NCI-H510A (cell line): ENCODE measurements at regions not wholly inside any gene's neighbourhood (a gene's known extent, or its start where the extent isn't known, plus 50 kb on each side); places are given as distances from the start of the nearest gene placed in this dataset.
"Not testable (repeated sequence)": the region's sequence is repeated elsewhere in the genome, so short reads cannot be mapped to it uniquely, and the experiment has no call there.

ENCODE experiments used
- DNase-seq: peaks from one replicate; lab custom pipeline; 2025; lab: John Stamatoyannopoulos, UW

DNA sequence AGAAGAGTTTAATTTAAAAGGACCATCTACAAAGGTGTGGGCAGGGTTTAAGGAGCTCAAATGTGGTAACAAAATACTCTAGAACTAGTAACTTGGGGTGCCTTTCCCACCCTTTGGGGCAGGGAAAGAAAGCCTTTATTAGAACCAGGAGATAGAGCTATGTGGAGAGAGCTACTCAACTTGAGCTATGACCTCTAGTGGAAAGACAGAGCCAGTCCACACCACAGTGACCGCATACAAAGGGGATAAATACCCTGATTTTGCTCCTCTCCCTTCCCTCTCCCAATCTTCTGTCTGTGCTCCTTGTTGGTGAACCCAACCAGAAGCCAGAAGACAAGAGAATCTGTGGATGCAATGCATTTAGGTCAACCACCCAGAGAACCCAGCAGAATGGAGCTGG lies 54.4 kb upstream of the JAK1 start:
- DNase-seq = no peak

DNA sequence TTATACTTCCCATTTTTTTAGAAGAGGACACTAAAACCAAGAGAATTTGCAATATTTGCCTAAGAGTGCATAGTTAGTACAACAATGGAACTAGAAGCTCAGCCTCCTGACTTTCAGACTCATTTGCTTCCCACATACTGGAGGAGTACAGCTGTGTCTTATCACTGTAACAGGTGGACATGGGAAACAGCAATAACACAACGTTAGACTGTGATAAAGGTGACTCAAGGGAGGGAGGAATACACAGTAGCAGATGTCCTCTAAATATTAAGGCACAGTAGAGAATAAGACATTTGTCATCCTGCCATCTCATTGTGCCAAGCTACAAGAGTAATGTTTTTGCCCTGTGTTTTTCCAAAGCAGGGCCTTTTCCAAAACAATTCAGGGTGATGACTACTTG lies 55.4 kb upstream of the JAK1 start:
- no peak for DNase-seq

DNA sequence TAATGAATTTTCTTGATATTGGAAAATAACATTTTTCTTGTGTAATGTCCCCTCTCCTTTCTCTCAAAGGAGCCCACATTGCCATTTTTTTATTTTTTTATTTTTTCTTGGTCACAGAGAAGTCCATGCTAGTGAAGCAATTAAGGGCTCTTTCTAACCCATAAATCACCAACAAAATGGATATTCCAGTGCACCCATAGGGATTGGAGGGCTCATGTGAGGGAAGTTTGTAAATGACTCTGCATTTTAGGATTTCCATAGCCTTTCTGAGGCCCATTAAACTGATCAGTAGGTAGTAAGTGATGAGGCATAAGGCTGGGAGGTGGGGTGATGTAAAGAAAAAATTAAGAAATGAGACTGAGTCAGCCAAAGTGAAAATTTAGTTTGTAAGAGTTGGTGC lies 55.9 kb upstream of the JAK1 start:
- no peak for DNase-seq

DNA sequence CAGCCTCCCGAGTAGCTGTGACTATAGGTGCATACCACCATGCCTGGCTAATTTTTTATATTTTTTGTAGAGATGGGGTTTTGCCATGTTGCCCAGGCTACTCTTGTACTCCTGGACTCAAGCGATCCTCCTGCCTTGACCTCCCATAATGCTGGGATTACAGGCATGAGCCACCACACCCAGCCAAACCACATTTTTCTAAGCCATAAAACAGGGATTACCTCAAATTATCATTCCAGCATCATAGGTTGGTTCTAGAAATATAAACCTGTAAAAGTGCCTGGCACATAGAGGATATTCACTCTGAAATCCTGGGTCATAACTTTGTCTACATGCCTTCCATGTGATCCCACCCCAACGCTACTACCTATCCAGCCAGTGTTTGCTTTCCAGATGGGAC lies 59.4 kb upstream of the JAK1 start:
- no peak for DNase-seq

DNA sequence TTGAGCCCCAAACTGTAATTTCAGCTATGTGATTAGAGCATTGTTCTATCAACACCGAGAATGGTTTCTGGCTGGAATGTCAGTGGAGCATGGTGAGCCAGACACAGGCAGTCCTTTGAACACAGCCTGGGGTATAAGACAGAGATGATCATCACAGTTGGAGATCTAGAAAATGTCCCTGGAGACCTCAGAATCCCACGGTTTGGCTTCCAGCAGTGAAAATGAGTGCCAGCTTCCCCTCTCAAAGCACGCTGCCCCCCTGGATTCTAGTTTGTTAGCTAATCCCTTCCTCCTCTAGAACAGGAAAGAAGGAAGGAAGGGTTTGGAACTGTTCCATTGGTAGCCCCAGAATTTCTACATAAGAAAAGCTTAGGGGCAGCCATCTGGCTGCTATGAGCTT lies 59.9 kb upstream of the JAK1 start:
- no peak for DNase-seq

DNA sequence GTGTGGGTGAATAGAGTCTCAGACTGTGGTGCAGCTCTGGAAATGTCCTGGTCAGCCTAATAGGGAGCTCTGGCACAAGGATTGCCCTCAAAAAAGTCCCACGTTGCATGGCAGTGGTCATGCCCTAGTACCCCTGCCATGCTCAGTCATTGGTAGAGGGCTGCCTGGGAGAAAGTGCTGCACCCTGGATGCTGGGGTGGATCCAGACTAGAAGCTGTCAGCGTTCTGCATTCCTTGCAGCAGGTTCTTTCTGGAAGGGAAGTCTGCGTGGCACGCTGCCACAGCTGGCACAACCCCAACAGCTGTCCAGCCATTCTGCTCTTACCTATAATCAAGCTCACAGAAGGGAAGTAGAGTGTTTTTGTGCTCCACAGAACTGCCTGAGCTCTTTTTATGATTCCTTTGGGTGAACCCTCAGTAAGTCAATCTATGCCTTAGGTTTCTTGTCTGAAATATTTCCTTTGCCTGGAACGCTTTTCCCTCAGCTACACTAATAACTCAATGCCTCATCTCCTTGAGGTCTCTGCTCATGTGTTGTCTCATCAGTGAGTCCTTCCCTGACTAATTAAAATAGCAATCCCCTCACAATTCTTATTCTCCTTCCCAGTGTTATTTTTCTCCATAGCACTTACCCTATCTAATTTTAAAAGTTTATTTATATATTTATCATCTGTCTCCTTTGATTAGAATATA lies 61.5 kb upstream of the JAK1 start:
- no peak for DNase-seq

DNA sequence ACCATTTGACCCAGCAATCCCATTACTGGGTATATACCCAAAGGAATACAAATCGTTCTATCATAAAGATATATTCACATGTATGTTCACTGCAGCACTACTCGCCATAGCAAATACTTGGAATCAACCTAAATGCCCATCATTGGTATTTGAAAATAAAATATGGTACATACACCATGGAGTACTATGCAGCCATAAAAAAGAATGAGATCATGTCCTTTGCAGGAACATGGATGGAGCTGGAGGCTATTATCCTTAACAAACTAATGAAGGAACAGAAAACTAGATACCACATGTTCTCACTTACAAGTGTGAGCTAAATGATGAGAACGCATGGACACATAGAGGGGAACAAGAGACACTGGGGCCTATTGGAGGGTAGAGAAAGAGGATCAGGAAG lies 63.1 kb upstream of the JAK1 start:
- not testable (repeated sequence) for DNase-seq

DNA sequence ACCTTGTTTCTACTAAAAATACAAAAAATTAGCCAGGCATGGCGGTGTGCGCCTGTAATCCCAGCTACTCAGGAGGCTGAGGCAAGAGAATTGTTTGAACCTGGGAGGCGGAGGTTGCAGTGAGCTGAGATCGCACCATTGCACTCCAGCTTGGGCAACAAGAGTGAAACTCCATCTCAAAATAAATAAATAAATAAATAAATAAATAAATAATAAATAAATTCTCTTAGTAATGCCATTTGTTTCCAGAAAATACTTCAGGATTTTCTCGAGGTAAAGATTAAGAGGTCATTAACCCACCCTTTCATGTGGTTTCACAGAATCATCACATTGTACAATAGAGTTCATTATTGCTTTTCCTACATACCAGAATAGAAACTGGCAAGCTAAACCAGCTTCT lies 68.5 kb upstream of the JAK1 start:
- DNase-seq = not testable (repeated sequence)

DNA sequence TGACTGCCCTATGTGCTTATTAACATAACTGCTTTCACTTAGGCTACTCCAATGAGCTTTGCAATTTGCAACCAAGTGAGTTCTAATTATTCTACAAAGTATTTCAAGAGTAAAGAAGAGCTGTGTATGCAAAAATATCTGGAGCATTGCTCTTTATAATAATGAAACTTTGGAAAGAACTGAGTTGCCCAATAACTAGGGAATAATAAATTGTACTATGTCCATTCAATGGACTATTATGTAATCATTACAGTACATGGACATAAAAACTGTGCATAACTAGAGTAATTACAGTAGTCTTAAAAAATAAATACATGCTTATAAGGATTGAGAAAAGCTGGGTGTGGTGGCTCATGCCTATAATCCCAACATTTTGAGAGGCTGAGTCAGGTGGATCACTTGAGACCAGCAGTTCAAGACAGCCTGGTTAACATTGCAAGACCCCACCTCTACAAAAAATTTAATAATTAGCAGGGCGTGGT lies 70.3 kb upstream of the JAK1 start:
- no peak for DNase-seq

DNA sequence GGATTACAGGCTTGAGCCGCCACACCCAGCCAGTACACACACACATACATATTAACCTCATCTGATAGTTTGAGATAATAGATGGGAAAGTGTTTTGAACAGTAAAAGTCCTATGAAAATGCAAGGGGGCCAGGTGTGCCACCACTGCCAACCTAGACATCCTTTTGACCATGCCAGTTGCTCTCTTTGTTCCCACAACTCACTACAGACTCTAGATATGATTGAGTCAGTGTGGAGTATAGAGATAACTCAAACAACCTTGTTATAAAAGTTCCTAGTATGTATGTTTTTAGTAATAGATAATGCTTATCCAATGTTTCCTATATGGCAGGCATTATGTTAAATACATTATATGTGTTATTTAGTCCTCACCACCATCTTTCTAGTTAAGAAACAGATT lies 72.7 kb upstream of the JAK1 start:
- DNase-seq = no peak

DNA sequence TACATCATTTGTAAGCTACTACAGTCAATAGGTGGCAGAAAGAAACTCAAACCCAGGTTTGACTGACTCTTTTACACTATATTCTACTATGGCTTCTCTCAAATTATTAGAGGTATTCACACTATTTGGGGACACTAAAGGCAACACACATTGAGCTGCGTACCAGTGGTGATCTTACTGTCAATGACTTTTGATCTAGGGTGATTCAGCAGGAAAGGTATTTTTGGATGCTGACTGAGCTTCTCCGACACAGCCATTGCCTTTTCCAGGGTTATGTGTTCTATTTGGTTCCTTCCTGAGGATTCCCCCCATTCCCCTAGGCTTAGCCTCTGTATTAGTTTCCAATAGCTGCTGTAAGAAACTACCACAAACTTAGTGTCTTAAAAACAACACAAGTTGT lies 73.2 kb upstream of the JAK1 start:
- DNase-seq = no peak

DNA sequence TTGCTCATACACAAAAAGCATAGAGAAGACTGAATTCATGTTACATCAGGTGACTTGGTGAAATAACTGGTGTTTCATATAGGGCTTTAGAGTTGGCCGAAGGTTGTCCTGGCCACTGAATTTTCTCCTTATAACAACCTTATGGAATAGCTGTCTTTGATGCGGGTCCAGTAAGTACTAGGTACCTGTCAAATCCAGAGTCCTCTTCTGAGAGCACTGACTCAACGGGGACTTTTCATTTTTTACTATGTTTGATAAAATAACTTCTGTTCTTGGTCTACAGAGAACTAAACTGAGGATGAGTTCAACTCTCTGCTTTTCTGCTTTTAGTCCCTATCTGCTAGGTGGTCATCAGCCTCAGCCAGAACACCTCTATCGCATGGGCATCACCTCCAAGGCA lies 76.1 kb upstream of the JAK1 start:
- no peak for DNase-seq

DNA sequence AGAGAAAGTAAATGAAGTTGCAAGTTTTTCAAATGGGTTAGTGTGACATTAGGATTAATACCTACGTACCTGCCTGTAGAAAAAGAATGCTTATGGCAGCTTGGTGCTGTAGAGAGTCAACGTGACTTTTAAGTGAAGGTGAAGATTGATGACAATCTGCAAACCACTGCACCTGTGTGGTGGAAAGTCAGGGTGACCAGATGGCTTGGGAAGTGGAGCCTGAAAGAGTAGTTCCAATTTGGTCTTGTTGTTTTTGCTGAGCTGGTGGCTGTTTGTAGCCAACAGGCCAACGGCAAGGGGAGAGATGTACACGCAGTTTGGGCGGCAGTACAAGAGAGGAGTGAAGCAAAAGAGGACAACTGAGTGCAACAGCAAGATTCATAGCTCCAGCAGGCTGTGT lies 78.1 kb upstream of the JAK1 start:
- no peak for DNase-seq

DNA sequence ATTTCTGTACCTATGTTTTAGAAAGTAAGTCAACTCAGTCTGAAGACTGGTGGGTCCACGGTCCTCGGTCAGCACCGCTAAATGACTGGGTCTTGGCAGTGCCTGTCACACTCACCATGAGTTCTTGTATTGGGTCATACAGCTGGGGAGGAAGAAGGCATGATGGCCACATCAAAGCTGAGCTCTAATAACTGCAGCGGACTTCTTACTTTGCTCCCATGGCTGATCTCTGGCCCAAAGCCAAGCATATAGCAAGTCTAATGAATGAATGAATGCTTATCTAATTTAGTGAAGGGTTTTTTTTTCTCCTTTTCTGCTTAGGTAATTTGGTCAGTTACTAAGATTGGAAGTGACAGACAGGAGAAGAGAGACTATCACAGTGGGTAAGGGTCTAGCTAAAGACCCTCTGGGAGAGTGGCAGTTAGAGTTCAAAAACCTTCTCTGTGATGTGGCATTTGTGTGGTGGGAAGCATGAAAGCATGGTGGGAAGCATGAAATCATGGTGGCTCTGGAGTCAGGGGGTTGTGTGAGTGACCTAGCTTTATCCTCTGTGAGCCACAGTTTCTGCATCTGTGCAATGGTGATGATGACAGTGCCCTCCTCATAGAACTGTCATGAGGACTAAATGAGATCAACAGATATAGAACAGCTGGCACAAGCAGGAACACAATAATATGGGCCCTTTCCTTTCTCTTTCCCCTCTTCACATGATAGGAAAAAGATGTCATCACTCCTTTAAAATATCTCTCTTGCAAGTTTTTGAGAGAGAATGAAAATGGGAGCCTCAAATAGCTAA lies 78.9 kb upstream of the JAK1 start:
- no peak for DNase-seq

DNA sequence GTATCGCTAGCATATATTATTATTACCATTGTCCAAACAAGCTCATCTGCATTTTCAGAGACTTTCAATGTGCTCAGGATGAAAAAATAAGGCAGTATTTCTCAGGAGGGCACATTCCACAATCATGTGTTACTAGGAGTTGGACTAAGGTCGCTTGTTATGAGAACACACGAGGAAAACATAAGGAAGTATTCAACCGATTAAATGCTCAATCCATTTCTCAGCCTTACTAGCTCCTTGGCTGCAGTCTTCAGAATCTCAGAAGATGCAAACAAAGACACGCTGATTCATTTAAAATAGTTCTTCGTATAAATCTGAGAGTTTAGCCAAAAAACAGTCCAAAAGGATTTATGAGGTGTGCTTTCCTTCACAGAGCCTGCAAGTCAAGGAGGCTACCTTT lies 82.0 kb upstream of the JAK1 start:
- DNase-seq = no peak

DNA sequence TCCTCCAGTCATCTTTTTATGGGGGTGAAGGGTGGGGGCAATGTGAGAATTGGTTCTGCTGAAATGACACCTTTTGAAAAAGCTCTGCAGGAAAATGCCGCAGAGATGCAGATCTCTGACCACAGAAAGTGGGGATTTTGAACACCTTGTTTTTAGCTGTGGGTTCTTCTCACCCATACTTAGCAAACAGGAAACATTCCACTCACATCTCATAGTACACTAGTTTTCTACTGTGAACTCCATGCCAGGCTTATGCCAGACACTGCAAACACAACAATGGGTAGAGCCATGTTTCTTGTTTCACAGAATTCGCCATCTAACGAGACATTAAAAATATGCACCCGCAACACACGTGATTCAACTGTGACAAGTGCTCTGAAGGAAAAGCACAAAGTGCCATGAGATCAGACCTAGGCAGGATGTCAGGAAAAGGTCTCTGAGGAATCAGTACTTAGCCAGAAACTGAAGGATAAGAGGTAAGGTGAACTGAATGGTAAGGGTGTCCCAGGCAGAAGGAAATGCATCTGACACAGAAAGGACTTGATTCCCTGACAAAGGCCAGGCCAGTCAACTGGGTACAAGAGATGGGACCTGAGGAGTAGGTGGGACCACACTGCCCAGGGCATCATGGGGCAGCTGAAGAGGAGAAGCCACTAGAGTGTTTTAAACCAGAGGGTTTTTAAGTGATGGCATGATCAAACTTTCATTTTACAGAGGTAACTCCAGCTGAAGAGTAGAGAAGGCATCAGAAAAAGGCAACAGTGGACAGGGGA lies 83.8 kb upstream of the JAK1 start:
- DNase-seq = no peak

DNA sequence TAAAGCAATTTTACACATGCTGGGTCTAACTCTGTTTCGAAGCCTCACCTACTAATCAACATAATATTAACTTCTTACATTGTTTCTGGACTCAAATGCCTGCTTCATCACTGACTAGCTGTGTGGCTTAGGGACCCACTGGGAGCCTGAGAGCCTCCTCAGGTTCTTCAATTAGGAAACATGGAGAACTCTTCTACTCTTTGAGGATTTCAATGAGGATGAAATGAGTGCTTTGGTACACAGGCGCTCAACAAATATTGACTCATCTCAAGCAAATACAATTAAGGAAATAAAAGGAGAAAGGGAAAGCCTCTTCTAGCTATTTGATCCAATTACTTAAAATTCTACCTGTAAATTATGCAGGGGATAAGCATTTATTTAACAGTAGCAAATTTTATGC lies 84.4 kb upstream of the JAK1 start:
- peak; percentile 20 for DNase-seq

DNA sequence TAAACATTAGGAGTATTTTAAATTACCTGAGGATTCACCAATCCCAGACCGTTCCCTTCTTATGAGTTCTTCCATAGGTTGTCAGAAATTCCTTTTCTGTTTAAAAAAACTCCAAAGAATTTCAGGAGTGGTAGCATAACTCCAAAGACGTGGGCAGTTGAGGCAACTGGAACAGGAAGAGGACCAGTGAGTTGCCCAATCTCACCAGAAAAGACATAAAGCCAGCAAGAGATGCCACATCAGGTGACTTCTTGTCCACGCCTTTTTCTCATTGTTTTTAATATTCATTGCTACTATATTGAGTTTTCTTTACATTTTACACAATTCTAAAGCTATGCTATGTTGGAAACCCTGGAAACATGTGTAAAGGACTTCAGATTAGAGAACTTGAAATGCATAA lies 88.1 kb upstream of the JAK1 start:
- no peak for DNase-seq

DNA sequence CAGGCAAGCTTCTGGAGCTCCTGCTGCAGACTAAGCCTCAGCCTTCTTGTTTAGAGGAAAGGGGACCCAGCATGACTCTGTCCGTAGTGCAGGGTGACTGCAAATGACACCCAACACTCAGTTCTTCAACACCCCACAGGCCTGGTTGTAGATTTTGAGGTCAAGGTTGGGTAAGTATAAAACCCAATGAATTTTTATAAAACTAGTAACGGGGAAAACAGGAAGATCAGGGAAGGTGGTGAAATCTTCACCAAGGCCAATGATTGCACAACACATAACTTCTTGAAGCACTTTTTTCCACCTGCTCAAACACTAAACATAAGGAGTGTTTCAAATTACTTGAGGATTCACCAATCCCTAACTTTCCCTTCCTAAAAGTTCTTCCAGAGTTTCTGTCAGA lies 89.4 kb upstream of the JAK1 start:
- no peak for DNase-seq

DNA sequence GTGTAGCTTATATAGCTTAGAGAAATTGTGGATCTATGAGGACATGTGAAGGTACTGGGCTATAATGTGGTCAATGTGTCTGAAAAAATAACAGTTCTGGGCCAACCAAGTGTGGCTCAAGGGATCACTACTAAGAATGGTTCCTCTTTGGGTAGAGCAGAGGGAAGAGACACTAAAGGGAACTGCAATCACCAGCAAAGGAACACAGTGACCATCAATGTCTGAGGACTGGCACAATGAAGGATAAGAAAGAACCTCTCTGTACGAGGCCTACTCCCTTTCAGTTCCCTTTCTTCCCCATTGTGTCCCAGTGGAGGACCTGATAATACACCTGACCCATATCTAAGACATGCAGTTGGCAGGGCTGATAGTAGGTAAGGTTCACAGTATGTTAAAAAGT lies 89.9 kb upstream of the JAK1 start:
- DNase-seq = no peak

DNA sequence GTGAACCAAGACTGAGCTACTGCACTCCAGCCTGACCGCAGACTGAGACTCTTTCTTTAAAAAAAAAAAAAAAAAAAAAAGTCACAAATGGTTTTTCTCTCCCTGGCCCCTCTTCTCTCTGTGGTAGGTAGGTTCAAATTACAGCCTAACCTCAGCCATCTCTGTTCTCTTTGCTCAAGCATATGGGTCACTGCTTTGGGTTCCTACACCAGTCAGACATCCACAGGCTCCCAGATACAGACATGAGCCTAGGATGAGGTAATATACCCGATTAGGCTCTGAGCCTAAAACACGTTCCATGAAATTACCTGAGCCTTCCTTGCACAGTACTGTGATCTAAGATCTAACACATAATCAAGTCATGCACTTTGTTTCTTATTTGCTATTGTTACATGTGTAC lies 90.5 kb upstream of the JAK1 start:
- DNase-seq = no peak

DNA sequence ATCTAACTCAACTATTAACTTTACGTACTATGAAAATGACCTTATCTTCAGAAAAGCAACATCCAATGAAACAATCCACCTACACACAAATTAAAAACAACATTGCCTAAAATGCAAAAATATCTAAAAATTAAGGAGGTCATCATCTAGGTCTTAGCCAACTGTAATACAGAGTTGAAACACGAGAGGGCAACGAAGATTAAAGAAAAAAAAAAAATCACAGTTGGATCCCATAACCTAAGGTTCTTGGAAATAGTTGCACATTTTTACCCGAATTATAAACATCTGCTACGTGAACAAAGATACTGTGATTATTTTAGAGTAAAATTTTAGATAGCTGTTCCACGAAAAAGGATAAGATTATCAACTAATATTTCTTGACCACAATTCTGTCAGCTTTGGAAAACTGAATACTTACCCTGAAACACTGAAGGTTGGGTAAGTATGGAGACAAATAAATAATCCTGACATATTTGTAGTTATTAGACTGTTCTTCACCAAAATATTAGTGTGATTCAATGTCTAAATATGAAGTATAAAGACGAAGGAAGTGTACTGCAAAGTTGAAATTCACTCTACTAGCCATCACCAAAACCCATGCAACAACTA lies 88.0 kb upstream of the AK4 start:
- DNase-seq = no peak

DNA sequence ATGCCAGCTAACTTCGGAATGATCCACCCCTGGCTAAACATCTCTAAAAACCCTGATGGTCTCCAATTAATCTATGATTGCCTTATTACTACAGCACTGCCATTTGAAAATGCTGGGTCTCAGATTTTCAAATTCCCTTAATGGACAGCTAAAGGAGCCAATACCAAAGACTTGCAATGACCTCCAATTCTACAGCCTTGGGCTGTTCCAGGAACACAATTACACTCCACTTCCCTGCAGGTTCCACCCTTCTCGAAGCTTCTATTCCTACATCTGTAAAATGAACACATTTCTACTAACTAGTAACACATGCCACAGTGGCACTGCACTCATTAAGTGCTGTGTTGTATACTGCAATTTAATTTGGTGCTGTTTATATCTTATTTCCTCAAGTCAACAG lies 85.7 kb upstream of the AK4 start:
- no peak for DNase-seq
